HCT116 (cell line): ENCODE measurements at regions not wholly inside any gene's neighbourhood (a gene's known extent, or its start where the extent isn't known, plus 50 kb on each side); places are given as distances from the start of the nearest gene placed in this dataset.

Experiments
- CTCF ChIP-seq, 3 experiments: fragments of 200-600 bp in 1 of 3; sonication (generic) in 1 of 3; IDR thresholded peaks in 2 of 3; conservative IDR thresholded peaks in 1 of 3; 2 replicates each; pipeline ENCODE4 v1.5.1; 2012 to 2017; ENCODE audit warnings: low read depth in 2 of 3, low read length in 2 of 3, antibody characterized with exemption in 1 of 3, borderline replicate concordance in 1 of 3, control low read depth in 1 of 3, mild to moderate bottlenecking in 1 of 3, mixed read lengths in 1 of 3, mixed run types in 1 of 3, moderate library complexity in 1 of 3; ENCODE audit not compliant: insufficient read depth in 1 of 3
- EZH2 ChIP-seq: fragments of 200-600 bp; sonication (generic); IDR thresholded peaks from 2 replicates; pipeline ENCODE4 v1.6.1; 2017; ENCODE audit warnings: antibody characterized with exemption, mixed run types
- EZH2phosphoT487 ChIP-seq: fragments of 200-600 bp; IDR thresholded peaks from 2 replicates; pipeline ENCODE4 v1.6.1; 2018; ENCODE audit warnings: antibody characterized with exemption, borderline replicate concordance
- SIN3A ChIP-seq: IDR thresholded peaks from 2 replicates; pipeline ENCODE4 v1.6.1; 2012; ENCODE audit warnings: low read depth
- TCF7L2 ChIP-seq: IDR thresholded peaks from 2 replicates; pipeline ENCODE4 v1.7.0; 2011; ENCODE audit warnings: borderline replicate concordance, inconsistent platforms; ENCODE audit not compliant: insufficient read depth, insufficient read length; ENCODE audit errors: extremely low read depth
- ZBTB33 ChIP-seq: IDR thresholded peaks from 2 replicates; pipeline ENCODE4 v1.6.1; 2011; ENCODE audit warnings: mild to moderate bottlenecking, low read length, moderate library complexity; ENCODE audit not compliant: insufficient replicate concordance; ENCODE audit errors: extremely low read depth

GRCh38 chr4:66486068-66486467, 815.8 kb upstream of the EPHA5 start:
- no peak for TF ChIP-seq CTCF (IDR thresholded peaks at IDR 0.05 in 2 of 3, conservative IDR thresholded peaks at IDR 0.05 in 1 of 3; ENCODE audit: borderline replicate concordance in 1 of 3, insufficient read depth in 1 of 3, low read depth in 2 of 3, low read length in 2 of 3)
- TF ChIP-seq ZBTB33 = no peak
- TF ChIP-seq TCF7L2 = no peak
- no peak for TF ChIP-seq SIN3A
- TF ChIP-seq EZH2 = no peak
- no peak for TF ChIP-seq EZH2phosphoT487
